Fibroblast of the aortic adventitia (primary cell): ENCODE measurements at regions not wholly inside any gene's neighbourhood (a gene's known extent, or its start where the extent isn't known, plus 50 kb on each side); places are given as distances from the start of the nearest gene placed in this dataset.

Source experiments
- DNase-seq: peaks from one replicate; pipeline ENCODE4 v3.0.0-alpha.2; 2010; ENCODE audit warnings: low read depth
- H3K4me3 ChIP-seq: 2 replicates; pipeline ENCODE4 v1.5.1; 2011; ENCODE audit warnings: low read depth, mild to moderate bottlenecking, control low read depth, low read length, moderate library complexity
- CTCF ChIP-seq: IDR thresholded peaks from 2 replicates; pipeline ENCODE4 v1.5.1; 2011; ENCODE audit warnings: mild to moderate bottlenecking, low read length, control low read depth, inconsistent platforms; ENCODE audit not compliant: insufficient read depth

GRCh38 chr7:84848219-84848973, 338.5 kb downstream of the SEMA3D start:
- no peak overlapping the region for H3K4me3 ChIP-seq
- no peak for TF ChIP-seq CTCF
- DNase-seq = peak; percentile 21

DNA sequence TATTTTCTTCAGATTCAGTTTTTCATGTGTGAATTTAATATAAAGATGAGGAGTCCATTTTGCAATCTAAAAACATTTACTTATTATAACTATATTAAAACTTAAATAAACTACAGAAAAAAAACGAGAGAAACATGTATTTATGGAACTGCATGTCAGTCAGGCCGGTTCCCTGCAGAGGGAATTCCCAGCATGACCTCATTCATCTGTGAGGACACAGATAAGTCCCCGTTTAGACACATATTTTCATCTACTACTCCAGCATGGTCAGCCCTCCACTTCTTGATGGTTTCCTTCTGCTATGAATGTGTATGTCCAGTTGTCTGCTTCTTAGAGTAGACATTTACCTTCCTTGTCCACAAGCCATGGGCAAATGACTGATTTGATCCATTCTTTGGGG, 339.1 kb downstream of the SEMA3D start:
- H3K4me3 ChIP-seq = no peak overlapping the region
- DNase-seq = peak; percentile 8
- no peak for TF ChIP-seq CTCF

DNA sequence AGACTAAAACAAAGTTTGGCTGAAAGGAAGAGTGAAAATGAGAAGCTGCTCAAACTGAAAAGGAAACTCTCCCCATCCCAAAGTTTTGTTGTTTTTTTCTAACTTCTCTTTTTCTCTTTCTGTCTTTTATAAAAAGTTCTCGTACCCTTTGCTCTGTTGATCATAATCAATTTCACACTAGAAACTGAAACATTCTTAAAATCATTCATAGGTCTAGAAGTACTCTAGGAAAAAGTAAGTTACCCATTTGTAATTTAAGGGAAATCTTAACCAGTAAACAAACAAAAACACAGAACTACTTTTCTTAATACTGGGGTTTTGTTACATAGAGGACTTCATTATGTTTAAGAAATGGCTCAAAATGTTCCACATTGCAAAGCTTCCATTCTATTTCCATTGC, 339.8 kb downstream of the SEMA3D start:
- no peak overlapping the region for H3K4me3 ChIP-seq
- no peak for DNase-seq
- TF ChIP-seq CTCF = no peak

DNA sequence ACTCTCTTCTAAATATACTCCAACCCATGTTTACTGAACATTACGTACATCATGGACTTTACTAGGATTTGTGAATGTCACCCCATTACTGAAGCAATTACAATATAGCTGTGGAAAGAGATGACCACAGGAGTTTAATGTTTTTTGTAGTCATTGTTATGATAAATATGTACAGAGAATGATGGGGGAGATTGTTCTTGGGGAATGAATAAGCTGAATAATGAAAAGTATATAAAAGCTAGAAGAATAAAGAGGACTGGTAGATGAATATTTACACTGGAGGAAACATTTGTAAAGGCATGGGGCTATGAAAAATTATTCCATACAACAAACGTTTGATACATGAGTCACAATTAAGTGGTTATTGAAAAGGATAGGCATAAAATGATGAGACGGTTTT, 340.9 kb downstream of the SEMA3D start:
- H3K4me3 ChIP-seq = no peak overlapping the region
- TF ChIP-seq CTCF = no peak
- no peak for DNase-seq

DNA sequence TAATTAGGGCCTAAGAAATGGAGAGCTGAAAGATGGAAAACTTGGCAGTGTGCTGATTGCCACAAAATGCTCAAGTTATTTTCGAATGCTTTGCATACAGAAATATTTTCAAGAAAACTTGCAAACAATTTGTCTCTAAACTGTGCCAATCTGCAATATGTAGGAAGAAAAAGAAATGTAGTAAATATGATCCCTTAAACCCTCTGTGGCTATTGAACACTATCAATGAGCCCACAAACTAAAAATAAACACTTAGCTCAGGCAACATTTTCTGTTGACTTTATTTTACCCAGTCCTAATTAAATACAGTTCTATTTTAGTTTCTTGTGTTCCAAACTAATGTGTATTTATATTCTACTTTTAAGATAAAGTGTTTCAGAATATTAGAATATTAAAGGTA, 342.1 kb downstream of the SEMA3D start:
- no peak for TF ChIP-seq CTCF
- no peak for DNase-seq
- no peak overlapping the region for H3K4me3 ChIP-seq

GRCh38 chr7:84841809-84842208, 345.0 kb downstream of the SEMA3D start:
- H3K4me3 ChIP-seq = no peak overlapping the region
- DNase-seq = peak; percentile 5
- no peak for TF ChIP-seq CTCF

GRCh38 chr7:84838857-84839256, 348.0 kb downstream of the SEMA3D start:
- H3K4me3 ChIP-seq = no peak overlapping the region
- no peak for DNase-seq
- no peak for TF ChIP-seq CTCF
